ENCODE measurements at regions not wholly inside any gene's neighbourhood (a gene's known extent, or its start where the extent isn't known, plus 50 kb on each side); places are given as distances from the start of the nearest gene placed in this dataset.

DNA sequence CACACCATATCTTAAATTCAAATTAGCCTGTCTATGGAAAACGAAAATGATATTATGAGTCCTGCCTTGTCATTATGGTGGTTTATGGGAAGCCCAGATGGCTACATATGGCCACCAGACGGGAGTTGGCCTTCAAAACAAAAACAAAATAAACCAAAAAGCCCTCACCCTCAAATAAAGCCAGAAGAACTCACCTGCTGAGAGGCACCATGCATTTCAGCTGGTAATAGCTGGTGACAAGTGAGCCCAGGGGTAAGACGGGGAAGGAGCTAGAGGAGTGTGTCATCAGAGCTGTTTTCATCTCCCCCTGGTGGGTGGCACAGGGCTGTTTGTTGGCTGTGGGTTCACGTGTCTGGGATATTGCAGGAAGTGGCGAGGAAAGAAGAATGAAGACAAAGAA is 152.9 kb downstream of the EFNB2 start:
- no peak for DNase-seq

DNA sequence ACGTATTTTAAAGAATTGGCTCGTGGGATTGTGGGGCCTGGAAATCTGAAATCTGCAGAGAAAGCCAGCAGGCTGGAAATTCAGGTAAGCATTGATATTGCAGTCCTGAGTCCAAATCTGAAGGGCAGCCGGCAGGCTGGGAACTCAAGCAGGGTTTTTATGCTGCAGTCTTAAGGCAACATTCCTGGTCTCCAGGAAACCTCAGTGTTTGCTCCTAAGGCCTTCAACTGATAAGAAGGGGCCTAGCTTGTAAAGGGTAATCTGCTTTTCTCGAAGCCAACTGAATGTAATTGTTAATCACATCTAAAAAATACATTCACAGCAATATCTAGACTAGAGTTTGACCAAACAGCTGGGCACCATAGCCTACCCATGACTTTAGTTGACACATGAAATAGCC is 154.4 kb downstream of the EFNB2 start:
- no peak for DNase-seq

DNA sequence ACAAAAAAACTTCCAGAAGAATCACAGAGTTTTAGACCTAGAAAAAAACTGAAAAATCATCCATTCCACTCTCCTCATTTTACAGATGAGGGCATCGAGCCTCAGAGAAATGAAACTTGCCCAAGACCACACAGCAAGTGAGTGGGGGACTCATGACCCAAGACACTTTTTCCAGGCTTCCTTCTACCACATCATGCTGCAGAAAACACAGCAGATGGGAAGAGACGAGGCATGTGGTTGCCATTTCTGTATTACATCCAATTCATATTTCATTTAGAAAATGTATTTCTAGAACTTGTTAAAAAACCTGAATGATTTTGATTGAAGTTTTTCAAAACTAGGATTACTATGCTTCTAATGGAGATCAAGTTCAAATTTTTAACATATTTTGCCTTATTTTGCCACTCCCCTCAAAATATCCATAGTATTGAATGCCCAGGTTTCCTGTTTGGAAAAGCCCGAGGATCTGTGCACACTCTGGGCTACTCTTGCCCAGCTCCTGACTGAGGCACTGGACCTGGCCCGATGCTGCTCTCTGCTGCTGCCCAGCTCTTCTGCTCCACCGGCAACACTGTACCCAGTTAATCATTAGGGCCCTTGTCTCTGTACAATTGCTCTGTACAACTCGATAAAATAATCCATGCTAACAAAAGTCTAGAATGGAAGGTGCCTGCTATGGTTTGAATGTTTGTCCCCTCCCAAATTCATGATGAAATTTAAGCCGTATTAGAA is 157.4 kb downstream of the EFNB2 start:
- no peak for DNase-seq

DNA sequence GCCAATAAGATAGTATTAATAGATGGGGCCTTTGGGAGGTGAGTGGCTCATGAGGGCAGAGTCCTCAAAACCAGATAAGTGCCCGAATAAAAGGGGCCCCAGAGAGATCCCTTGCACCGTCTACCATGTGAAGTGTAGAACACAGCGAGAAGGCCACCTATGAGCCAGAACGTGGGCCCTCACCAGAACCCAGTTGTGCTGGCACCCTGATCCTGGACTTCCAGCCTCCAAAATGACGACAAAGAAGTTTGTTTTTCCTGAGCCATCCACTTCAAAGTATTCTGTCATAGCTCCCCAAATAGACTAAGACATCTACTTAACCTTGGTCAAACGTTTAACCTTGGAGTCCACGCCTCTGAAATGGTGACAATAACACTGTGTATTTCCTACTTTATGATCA is 158.1 kb downstream of the EFNB2 start:
- DNase-seq, result no peak

DNA sequence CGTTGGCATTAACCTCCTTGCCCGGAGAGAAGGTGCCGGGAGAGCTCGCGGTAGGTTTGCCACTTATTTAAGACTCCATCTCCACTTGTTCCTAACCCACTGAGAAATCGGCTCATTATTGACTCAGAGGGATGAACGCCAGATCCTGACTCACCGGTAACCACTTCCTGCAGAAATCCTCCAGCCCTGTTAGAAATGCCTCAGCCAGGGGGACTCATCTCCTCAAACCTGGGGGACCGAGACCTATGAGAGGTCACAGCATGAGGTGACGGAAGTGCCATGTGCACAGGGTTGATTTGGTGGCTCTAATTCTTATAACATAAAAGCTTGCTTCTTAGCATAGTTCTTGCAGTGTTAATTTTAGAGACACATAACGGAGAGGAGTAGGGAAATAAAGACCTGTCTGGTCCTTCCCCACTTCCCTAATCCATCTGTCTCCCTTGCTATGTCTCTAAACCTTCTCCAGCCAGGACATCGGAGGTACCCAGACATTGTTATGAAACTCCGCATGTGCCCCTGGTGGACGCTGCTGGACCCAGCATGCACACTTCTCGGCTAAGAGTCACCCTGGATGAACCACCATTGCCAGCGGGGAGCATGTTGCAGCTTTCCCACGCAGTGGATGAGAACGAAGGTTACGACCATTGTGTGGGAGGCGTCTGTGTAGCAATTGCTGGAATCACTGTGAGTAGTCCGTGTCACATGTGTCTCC is 158.9 kb downstream of the EFNB2 start:
- DNase-seq, result no peak

DNA sequence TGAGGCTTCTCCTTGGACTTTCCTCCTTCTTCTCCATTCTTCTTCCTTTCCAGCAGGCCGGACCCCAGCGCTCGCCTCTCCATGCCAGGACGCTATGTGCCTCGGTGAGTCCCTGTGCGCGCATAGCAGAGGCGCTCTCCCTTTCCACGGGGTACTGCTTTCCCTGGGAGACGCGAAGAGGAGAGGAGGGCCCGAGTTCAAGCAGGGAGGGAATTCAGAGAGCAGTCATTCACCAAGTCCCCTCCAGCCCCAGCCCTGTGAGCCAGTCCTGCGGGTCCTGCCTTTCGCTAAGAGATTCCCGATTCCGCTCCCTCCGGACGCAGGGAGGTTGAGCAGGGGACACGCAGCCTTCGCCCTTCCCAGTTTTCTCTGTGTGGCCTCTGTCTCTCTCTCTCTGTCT is 160.4 kb downstream of the EFNB2 start:
- no peak for DNase-seq

DNA sequence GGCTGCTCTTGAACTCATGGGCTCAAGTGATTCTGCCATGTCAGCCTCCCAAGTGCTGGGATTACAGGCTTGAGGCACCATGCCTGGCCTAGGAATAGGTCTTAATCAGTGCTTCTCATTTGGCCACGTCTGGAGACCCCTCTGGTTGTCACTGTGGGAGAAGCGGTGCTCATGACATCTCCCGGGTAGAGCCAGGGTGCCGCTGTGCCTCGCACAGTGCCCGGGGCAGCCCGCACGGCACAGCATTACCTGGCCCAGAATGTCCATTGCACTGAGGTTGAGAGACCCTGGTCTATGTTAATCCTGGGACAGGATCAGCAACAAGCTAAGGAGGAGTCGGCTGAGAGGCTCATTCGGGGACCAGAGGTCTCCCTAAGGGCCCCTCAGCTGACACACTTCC is 160.8 kb downstream of the EFNB2 start:
- no peak for DNase-seq

DNA sequence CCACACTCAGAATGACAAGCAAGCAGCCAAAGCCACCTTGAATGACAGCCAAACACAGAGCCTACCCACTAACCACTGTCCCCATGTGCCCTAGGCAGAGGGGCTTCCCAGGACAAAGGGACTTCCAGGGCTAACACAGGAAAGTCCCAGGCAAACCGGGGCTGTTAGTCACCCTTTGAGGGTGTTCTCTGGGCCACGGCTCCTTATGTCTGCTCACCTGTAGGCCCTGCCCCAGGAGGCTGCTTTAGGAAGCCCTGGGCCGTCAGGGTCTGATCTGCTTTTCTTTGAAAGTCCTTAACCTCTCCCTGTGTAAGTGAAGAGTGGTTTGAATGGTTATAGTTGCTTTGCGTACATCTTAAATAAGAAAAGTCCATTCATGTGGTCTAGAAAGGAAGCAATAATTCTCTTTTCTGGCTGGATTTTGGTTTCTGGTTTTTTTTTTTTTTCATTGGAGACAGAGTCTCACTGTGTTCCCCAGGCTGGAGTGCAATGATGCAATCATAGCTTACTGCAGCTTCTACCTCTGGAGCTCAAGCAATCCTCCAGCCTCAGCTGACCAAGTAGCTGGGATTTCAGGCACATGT is 161.4 kb downstream of the EFNB2 start:
- no peak for DNase-seq

DNA sequence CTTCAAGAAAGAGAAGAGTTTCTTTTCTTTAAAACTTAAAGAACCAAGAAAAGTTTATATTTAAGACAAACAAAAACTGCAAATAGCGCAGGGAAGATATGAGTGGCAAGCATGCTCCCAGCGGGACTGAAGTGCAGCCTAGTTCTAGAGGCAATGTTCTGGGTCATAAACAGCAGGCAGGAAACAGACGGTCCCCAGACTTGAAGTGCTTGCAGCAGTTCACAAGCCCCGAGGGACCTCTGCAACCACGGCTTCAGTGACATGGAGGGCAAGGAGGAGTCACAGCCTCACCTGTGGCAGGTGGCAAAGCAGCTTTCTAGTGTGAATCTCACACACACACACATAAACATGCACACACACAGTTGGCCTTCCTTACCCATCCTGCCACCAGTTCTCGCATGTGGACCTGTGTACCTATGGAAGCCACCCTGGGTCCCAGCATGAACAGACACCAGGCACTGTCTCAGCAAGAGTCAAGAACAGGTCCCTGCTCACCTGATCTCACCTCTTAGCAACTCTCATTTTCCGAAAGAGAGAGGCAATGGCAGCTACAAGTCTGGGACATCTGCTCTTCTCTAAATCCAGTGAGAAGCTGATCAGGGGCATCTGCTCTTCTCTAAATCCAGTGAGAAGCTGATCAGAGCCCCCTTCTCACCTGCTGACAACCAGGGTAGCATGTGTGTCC is 162.0 kb downstream of the EFNB2 start:
- DNase-seq, result peak; percentile 47

DNA sequence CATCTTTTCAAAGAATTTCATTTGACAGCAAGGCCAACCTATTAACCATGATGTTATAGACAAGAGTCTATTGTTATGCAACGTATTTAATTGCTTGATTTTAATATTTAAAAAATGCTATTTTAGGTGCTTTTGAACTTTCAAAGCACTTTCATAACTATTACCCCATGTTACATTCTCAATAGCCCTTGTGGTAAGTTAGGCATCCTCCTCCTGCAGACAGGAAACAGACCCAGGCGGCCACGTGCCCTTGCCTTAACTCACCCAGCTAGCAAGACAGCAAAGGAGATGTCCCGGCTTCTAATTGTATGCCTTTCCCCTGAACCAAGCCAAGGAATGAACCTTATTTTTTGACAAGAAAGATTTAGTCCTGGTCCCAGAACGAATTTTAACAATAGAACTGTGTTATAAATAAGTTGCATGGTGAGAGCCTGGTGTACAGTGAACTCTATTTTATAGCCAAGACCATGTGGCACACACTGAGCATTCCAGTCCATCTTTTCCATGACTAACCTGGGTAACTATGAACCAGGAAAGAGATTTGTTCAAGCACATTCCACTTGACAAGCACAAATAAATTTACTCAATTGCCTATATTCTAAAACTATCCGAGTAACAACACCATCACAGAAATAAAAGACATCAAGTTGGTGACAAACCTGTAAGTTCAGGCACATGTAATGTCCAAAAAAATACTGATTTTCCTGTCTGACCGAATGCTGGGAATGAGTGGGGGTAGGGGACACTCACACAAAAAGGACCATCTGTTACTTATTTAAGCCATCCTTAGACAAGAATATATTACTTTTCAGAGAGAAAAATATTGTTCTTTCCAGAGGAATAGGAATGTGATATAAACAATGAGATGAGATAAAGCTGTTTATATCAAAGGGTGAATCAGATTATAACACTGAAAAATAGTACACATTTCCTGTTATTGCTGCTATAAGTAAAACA is 163.0 kb downstream of the EFNB2 start:
- no peak for DNase-seq

DNA sequence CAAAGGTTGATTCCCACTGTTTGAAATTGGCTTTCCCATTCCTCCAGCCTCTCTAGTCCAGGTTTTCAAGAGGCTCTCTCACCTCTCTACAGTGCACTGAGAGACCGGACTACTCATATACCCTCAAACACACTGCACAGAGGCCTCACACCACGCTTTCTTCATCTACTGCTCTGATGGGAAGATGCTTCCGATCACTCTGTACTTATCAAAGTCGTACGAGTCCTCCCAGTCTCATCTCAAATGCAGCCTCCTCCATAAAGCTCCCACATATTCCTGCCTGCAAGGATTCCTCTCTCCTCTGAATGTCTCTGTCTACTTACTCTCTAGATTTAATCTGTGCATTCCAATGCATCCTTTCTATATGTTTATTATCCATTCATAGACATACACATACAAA is 164.4 kb downstream of the EFNB2 start:
- DNase-seq, result no peak

DNA sequence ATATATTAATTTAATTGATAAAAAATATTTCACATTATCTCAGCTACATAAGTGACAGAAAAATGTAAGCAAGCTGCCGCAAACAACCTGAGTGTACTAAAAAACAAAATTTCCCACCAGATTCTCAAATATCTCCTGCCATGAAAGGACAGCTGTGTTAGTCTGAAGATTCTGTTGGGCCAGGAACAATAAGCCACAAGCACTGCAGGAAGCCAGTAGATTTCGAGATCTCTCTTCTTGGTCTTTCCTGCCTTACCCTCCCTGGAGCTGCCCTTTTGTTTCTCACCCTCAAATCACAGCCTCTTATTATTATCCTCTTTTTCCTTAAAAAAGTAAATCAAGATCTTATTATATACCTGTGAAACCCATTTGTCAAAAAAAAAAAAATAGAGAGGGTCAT is 165.6 kb downstream of the EFNB2 start:
- no peak for DNase-seq

DNA sequence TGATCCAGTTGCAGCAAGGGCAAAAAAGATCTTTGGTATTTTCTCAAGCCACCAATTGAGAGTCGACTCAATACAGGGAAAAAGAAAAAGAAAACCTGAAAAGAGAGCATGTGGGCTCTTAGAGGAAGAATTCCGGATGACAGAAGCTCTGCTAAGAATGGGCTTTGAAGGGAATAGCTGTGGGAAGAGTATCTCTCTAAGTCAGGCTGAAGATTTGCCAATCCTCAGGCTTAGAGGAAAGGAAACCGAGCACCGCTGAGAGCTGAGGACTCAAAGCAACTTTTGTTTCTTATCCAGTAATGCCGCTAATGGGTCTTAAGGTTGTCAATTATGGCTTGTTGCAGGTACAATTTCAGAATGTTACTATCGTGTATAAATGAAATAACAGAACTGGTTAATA is 166.4 kb downstream of the EFNB2 start:
- no peak for DNase-seq

DNA sequence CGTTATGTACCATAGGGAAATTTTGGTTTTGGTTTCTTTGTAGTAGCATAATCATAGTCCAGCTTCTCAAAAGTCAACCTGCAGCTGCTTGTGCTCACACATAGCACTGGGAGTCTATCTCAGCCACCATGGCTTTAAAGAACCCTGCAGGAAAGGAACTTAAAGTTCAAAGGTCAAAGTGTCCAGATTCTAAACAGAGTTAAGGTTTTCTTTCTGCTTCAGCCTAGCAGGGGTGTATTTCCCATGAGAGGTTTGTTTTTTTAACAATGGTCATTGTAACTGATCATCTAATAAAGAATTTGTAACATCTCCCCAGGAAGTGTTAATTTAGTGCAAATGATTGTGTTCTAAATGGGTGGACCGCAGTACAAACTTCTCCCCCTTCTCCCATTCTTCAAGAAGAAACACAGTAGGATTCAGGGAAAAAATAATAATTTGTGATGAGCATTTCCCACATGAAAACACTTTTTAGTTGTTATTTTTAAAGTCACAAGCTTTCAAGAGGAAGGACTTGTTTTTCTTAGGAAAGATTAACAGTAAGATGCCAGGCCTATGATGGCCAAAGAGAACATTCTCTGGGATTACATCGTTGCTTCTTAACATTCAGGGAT is 168.0 kb downstream of the EFNB2 start:
- DNase-seq, result no peak

DNA sequence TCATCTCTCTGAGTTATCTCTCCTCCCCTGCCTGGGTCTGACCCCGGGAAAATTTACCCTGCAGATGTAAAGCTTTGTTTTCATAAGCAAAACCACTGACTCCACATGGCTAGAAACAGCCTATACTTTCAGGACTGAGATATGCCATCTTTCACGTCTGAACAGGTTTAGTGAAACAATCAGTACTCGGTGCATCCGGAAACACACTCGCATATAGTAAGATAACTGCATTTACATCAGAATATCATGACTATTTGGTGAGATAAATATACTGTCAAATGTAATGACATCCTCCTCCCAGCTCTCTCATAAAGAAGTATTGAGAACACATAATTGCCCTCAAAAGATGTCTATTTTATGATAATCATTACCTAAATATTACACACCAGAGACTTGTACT is 172.8 kb downstream of the EFNB2 start:
- no peak for DNase-seq

DNA sequence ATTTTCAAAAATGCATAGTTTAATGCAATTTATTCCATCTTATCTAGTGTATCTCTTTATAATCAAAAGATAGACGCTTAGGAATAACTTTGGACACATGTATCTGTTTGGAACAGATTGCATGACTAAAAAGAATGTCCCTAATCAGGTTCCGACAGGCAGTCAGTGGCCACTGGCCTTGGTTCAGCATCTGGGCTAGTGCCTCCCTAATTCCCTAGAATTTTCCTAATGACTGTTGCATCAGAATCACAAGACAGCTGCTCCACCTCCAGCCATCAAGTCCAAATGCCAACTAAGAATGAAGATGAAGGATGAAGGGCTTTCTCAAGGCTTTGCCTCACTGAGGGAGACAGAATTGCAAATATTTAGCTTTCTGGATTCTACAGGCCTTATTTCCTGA is 173.8 kb downstream of the EFNB2 start:
- no peak for DNase-seq

DNA sequence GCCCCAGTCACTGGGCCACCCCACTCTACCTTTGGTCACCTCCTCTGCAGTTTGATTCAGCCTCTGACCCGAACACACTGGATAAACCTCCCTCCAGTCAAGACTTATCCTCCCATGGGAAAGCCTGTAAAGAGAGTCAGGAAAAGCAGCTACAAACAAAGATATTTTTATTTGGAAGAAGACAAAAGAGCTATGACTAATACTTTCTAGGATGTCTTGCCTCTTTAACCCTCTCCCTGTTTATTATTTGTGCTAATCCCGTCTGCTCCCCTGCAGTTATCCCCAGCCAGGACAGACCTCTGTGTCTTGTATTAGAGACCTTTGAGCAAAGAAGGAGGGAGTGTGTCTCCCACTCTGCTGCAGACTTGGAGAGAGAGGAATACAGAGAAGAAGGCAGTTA is 178.3 kb downstream of the EFNB2 start:
- DNase-seq, result no peak

DNA sequence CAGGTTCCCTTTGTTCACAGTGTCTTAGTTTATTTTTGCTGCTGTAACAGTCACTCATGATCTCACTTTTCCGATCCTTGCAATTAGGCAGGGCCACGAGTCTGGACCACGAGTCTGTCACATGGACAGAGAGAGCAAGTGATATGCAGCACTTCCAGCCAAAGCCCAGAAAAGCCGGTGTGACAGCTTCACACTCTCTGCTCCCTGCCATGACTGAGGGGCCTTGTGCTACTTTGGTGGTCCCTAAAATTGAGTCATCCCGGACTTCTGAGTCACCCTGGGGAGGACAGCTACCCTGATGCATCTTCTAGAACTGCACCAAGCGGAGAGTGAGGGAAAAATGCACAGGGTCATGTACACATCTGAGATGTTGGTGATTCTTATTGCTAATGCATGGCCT is 179.6 kb downstream of the EFNB2 start:
- no peak for DNase-seq

DNA sequence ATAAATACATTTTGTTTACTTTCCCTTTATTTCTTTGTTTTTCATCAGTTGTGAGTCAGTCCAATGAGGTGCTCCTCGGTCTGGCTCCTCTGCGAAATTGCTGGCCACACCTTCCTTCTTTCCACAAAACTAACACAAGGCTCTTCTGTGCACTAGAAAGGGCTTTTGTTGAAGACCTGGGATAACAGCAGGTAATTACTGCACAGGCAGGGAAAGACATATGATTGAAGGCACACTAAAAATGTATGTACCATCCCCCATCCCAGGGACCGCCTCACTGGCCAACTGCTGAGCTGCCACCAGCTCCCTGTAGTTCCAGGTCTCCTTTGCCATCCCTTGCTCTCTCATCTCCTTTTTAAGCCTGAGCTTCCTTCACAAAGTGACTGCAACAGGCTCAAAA is 180.5 kb downstream of the EFNB2 start:
- DNase-seq, result no peak

DNA sequence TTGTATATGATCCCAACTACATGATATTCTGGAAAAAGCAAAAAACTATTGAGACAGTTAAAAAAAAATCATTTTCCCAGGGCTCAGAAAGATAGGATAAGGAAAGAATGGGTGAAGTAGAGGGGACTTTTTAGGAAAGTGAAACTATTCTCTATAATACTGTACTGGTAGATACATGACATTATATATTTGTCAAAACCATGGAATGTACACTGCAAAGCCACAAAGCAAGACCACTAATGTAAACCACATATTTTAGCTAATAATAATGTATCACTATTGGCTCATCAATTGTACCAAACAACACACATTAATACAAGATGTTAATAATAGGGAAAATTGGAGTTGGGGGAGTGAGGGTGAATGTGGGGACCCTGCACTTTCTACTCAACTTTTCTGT is 182.6 kb downstream of the EFNB2 start:
- DNase-seq, result no peak

DNA sequence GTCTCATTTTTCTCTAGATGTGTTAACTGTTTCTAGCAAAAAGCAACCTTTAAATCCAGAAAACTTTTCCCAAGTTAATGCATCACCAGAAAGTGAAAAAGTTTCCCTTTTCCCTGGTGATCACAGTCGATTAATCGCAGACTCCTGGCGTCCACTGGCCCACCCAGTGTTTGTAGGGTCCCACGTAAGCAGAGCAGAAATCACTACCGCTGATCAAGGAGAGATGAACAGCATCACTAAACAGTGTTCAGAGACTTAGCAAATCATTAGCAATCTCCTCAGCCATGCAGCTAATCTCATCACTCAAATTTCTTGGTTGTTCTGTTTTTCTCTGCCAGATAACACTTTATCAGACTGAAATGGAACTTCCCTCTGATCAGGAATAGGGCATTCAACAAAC is 184.2 kb downstream of the EFNB2 start:
- DNase-seq, result no peak

DNA sequence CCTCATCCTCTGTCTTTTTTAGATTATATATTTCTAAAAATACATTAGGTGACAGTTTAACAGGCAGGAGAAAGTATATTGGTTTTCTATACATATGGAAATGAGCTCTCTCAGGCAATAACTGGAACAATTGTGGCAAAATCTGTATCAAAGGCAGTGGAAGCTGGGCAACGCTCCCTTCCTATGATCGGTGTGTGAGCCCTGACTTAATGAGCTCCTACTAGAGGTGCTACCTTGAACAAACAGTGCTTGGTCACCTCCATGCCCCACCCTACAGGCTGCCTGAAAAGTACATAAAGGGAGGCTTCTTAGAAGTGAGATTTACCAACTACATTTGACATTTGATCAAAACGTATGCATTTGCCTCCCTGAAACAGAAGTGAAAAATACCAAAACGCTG is 185.3 kb downstream of the EFNB2 start:
- no peak for DNase-seq

Measured in femur (tissue), 1 donor.